ENCODE measurements at regions not wholly inside any gene's neighbourhood (a gene's known extent, or its start where the extent isn't known, plus 50 kb on each side); places are given as distances from the start of the nearest gene placed in this dataset.

DNA sequence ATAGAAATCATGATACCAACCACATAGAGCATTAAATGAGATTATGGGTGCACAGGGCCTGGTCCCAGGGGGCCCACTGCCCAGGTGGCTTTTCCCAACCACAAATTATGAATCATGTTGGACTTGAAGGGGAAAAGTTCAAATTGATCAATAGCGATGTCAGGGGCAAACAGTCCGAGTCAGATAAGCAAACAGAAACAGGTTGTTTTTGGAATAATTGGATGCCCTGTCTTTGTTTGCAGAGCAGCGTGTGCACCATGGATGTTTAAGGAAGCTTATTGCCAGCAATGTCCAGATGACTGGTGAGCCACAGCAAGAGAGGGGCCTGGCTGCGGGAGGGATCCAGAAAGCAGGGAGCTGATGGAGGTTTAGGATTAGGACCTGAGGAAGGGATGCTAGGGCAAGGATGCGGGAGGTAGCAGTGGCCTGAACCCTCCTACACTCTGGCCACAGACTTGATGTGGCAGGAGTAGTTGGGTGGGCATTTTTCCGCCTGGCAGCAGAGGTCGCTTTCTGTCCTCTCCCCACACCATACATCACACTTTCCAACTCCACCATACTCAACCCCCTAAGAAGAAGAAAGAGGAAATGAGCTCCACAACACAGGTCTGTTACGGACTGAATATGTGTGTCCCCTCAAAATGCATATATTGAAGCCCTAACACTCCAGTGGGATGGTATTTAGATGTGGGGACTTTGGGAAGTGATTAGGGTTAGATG is 266.4 kb upstream of the RPL38 start:
- no peak for DNase-seq
- TF ChIP-seq, protein P1, sequence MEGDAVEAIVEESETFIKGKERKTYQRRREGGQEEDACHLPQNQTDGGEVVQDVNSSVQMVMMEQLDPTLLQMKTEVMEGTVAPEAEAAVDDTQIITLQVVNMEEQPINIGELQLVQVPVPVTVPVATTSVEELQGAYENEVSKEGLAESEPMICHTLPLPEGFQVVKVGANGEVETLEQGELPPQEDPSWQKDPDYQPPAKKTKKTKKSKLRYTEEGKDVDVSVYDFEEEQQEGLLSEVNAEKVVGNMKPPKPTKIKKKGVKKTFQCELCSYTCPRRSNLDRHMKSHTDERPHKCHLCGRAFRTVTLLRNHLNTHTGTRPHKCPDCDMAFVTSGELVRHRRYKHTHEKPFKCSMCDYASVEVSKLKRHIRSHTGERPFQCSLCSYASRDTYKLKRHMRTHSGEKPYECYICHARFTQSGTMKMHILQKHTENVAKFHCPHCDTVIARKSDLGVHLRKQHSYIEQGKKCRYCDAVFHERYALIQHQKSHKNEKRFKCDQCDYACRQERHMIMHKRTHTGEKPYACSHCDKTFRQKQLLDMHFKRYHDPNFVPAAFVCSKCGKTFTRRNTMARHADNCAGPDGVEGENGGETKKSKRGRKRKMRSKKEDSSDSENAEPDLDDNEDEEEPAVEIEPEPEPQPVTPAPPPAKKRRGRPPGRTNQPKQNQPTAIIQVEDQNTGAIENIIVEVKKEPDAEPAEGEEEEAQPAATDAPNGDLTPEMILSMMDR (IDR thresholded peaks at IDR 0.05; ENCODE audit: partially characterized antibody, unreplicated experiment): no peak
- no peaks in the 10 kb centered on the region for H3K36me3 Mint-ChIP-seq (ENCODE audit: unreplicated experiment)
- H3K9me3 Mint-ChIP-seq (ENCODE audit: unreplicated experiment): peaks cover 2% of the 10 kb centered on the region
- no peak overlapping the region for H3K4me3 Mint-ChIP-seq (ENCODE audit: unreplicated experiment)
- H3K4me1 Mint-ChIP-seq (ENCODE audit: low read depth, unreplicated experiment): no peaks in the 10 kb centered on the region
- peaks cover 12% of the 10 kb centered on the region for H3K27me3 Mint-ChIP-seq (ENCODE audit: unreplicated experiment)
- no peak overlapping the region for H3K27ac Mint-ChIP-seq (ENCODE audit: unreplicated experiment)

- TF ChIP-seq, protein P1 (IDR thresholded peaks at IDR 0.05; ENCODE audit: partially characterized antibody, unreplicated experiment): no peak
- H3K36me3 Mint-ChIP-seq (ENCODE audit: unreplicated experiment): no peaks in the 10 kb centered on the region
- DNase-seq: no peak
- H3K9me3 Mint-ChIP-seq (ENCODE audit: unreplicated experiment): peaks cover 2% of the 10 kb centered on the region
- H3K27ac Mint-ChIP-seq (ENCODE audit: unreplicated experiment): no peak overlapping the region
- no peak overlapping the region for H3K4me3 Mint-ChIP-seq (ENCODE audit: unreplicated experiment)
- peaks cover 8% of the 10 kb centered on the region for H3K27me3 Mint-ChIP-seq (ENCODE audit: unreplicated experiment)
- H3K4me1 Mint-ChIP-seq (ENCODE audit: low read depth, unreplicated experiment): no peaks in the 10 kb centered on the region
Measured at GRCh38 chr17:73938706-73939105, 264.8 kb upstream of the RPL38 start.

DNA sequence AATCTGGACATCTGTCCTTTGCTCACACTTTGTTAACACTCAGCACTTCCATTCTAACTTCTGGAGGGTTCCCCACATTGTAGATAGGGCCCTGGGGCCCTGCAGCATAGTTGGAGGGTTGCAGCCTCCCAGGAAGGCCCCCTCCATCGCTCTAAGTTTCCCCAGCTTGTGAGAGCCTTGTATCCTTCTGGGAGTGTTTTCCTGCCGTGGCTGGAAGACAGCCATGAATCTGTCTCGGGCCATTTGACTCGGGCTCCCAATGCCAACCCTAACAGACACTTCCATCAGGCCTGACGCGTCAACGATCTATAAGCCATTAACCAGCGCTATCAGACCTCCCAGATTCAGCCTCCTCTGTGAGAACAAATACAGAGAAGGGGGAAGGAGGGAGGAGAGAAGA is 263.7 kb upstream of the RPL38 start:
- Mint-ChIP-seq H3K27me3 (ENCODE audit: unreplicated experiment) (peaks cover 10% of the 10 kb centered on the region), H3K36me3 (ENCODE audit: unreplicated experiment) (no peaks in the 10 kb centered on the region), H3K9me3 (ENCODE audit: unreplicated experiment) (peaks cover 2% of the 10 kb centered on the region), H3K4me3 (ENCODE audit: unreplicated experiment) (no peak overlapping the region), H3K27ac (ENCODE audit: unreplicated experiment) (no peak overlapping the region), H3K4me1 (ENCODE audit: low read depth, unreplicated experiment) (no peaks in the 10 kb centered on the region)
- TF ChIP-seq, protein P1 (IDR thresholded peaks at IDR 0.05; ENCODE audit: partially characterized antibody, unreplicated experiment): no peak
- no peak for DNase-seq

DNA sequence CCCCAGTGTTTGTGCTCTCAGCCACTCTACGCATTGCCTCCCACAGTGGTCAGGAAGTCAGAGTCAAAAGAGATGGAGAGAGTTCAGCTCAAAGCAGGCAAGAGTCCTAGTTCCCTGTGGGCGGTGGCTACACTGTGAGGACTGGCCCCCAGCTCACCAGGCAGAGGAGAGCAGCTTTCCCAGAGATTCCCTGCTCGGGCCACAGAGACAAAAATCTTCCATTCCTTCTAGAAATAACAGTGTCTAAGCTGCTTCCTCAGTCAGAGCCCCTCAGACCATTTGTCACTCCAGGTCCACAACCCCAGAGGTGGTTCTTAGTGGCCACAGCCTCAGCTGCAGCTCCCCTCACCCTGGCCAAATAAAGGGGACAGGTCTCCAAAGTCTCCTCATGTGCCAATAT is 263.0 kb upstream of the RPL38 start:
- Mint-ChIP-seq H3K4me1 (ENCODE audit: low read depth, unreplicated experiment) (no peaks in the 10 kb centered on the region), H3K36me3 (ENCODE audit: unreplicated experiment) (no peaks in the 10 kb centered on the region), H3K4me3 (ENCODE audit: unreplicated experiment) (no peak overlapping the region), H3K9me3 (ENCODE audit: unreplicated experiment) (peaks cover 2% of the 10 kb centered on the region), H3K27ac (ENCODE audit: unreplicated experiment) (no peak overlapping the region), H3K27me3 (ENCODE audit: unreplicated experiment) (peaks cover 10% of the 10 kb centered on the region)
- TF ChIP-seq, protein P1 (IDR thresholded peaks at IDR 0.05; ENCODE audit: partially characterized antibody, unreplicated experiment): no peak
- DNase-seq: no peak

DNA sequence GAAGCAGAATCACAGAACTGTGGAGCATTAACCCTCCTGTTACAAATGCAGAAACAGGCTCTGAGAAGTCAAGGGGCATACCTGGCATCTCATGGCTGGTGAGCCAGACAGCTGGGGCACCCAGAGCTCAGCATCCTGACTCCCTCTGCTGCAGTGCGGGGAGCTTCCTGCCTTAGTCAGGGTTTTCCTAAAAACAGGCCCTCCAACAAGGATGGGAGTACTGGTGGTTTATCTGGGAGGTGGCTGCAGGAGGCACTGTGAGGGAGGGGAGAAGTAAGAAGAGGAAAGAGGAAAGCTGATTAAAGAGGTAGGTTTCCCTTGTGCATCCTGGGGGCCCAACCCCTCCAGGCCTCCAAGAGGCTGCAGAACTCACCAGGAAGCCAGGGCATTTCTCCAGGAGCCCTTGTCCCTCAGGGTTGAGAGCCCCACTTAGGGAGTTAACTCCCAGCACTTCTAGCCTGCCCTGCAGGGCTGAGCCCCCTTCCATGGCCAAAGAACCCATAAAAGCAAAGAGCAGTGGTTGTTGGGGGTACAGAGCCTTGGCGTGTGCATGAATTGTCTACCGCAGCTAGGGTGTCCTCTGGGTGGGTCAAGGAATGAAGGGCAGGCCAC is 261.5 kb upstream of the RPL38 start:
- no peaks in the 10 kb centered on the region for H3K36me3 Mint-ChIP-seq (ENCODE audit: unreplicated experiment)

More for the DNA sequence above, 261.5 kb upstream of the RPL38 start:
- Mint-ChIP-seq H3K4me3 (ENCODE audit: unreplicated experiment) (no peak overlapping the region), H3K4me1 (ENCODE audit: low read depth, unreplicated experiment) (no peaks in the 10 kb centered on the region), H3K27ac (ENCODE audit: unreplicated experiment) (no peak overlapping the region), H3K9me3 (ENCODE audit: unreplicated experiment) (peaks cover 3% of the 10 kb centered on the region), H3K27me3 (ENCODE audit: unreplicated experiment) (peaks cover 10% of the 10 kb centered on the region)
- TF ChIP-seq, protein P1 (IDR thresholded peaks at IDR 0.05; ENCODE audit: partially characterized antibody, unreplicated experiment): no peak
- no peak for DNase-seq

Data from glutamatergic neuron (in vitro differentiated cells).